GM19397 (cell line): ENCODE measurements at regions not wholly inside any gene's neighbourhood (a gene's known extent, or its start where the extent isn't known, plus 50 kb on each side); places are given as distances from the start of the nearest gene placed in this dataset.
"Not testable (repeated sequence)": the region's sequence is repeated elsewhere in the genome, so short reads cannot be mapped to it uniquely, and the experiment has no call there.

Experiments
- ATAC-seq: cut with Tn5 transposase; IDR thresholded peaks from one replicate; pipeline ENCODE4 v1.9.1; 2021; ENCODE audit warnings: mild to moderate bottlenecking, moderate library complexity; ENCODE audit not compliant: unreplicated experiment

GRCh38 chr4:117135634-117136354, 50.4 kb upstream of the TRAM1L1 start:
- ATAC-seq = no peak

DNA sequence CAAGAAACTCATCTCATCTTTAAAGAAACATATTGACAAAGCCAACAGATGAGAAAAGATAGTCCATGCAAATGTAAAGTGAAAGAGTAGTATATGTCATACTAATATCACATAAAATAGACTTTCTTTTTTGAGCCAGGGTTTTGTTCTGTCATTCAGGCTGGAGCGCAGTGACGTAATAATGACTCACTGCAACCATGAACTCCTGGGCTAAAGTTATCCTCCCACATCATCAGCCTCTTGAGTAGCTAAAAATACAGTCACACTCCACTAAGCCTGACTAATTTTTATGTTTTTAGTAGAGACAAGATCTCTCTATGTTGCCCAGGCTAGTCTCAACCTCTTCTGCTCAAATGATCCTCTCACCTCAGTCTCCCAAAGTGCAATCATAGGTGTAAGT, 51.8 kb upstream of the TRAM1L1 start:
- ATAC-seq = no peak

DNA sequence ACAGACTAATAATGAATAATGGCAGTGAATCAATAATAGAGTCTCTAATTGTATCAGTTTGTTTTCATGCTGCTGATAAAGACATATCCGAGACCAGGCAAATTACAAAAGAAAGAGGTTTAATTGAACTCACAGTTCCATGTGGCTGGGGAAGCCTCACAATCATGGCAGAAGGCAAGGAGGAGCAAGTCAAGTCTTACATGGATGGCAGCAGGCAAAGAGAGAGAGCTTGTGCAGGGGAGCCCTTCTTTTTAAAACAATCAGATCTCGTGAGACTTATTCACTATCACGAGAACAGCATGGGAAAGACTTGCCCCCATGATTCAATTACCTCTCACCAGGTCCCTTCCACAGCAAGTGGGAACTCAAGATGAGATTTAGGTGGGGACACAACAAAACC, 53.4 kb upstream of the TRAM1L1 start:
- ATAC-seq = not testable (repeated sequence)

- no peak for ATAC-seq
These were observed 68.9 kb upstream of the TRAM1L1 start for GRCh38 chr4:117154251-117154650.

- no peak for ATAC-seq
These were observed 71.4 kb upstream of the TRAM1L1 start for GRCh38 chr4:117156806-117157205.

DNA sequence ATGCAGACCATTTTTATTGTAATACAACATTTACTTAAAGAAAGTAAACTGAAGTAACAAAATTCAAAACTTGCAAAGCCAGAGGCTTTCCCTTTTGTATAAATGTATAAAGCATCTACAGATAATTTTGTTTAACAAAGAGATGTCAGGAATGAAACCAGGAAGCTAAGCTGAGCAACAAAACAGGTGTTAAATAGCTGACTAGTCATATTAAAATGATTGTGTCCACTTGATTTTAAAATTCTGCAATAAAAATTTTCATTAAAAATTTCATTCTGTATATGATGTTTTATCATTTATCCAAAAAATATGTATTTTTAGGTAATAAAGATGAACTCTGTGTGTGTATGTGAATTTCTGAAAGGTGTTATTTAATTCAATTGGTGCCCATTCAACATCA, 72.0 kb upstream of the TRAM1L1 start:
- no peak for ATAC-seq

- no peak for ATAC-seq
These were observed 77.6 kb upstream of the TRAM1L1 start for GRCh38 chr4:117162976-117163375.

GRCh38 chr4:117164338-117164737, 79.0 kb upstream of the TRAM1L1 start:
- no peak for ATAC-seq

DNA sequence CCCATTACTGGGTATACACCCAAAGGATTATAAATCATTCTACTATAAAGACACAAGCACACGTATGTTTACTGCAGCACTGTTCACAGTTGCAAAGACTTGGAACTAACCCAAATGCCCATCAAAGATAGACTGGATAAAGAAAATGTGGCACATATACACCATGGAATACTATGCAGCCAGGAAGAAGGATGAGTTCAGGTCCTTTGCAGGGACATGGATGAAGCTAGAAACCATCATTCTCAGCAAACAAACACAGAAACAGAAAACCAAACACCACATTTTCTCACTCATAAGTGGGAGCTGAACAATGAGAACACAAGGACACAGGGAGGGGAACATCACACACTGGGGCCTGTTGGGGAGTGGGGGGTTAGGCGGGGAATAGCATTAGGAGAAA, 90.0 kb upstream of the TRAM1L1 start:
- ATAC-seq = not testable (repeated sequence)

- ATAC-seq = no peak
These were observed 117.9 kb upstream of the TRAM1L1 start for GRCh38 chr4:117203231-117203630.

GRCh38 chr4:117210551-117210950, 125.2 kb upstream of the TRAM1L1 start:
- no peak for ATAC-seq

GRCh38 chr4:117224256-117224655, 138.9 kb upstream of the TRAM1L1 start:
- ATAC-seq = no peak

GRCh38 chr4:117225471-117225870, 140.1 kb upstream of the TRAM1L1 start:
- ATAC-seq = no peak

DNA sequence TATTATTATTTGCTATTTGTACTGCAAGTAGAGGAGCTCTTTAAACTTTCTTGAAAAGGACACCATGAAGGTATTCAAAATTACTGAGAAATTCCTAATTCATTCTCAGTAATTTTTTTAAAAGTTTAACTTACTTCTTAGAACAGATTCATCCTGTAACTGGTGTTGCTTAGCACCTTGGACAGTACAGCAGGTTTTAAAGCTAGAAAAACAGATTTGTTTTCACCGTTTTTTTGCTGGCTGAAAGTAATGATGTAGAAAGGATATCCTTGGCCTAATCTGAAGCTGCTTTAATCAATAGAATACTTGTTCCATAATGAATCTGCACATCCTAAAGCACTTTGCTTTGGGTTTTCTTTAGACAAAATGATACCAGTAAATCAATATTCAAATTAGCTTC, 142.5 kb upstream of the TRAM1L1 start:
- ATAC-seq = no peak

DNA sequence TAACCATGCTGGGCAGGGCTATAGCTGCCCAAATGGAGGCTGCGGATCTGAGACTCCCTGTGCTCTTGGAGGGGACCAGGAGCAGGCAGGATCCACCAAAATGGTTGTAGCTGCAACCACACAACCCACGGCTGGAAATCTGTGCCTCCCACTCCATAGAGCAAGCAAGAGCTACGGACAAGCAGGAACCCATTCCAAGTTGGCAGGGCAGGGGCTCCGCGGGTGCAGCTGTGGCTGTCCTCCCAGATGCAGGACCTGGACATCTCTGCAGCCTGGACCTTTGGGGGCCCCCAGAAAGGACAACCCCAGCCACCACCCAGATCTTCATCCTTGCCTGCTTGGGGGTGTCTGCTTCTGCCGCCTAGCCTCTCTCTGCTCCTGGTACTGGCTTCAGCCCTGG, 154.1 kb upstream of the TRAM1L1 start:
- no peak for ATAC-seq

DNA sequence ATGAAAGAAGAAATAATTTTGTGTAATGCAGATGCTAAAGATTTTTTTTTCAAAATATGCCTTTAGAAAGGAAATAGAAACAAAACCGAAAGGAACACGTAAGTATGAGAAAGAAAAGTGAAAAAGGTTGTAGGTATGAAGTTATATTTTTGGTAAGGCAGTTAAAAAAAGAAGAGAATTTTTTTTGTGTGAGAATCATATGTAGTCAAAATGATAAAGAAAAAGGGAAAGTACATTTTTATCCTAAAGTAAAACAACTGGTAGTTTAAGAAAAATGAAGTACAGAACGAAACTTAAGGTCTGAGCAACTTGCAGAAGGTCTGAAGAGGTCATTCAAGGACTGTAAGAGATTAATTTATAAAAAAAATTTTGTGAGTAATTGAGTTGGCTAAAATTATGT, 164.0 kb upstream of the TRAM1L1 start:
- ATAC-seq = peak; percentile 86

GRCh38 chr4:117264072-117264471, 178.7 kb upstream of the TRAM1L1 start:
- ATAC-seq = no peak

DNA sequence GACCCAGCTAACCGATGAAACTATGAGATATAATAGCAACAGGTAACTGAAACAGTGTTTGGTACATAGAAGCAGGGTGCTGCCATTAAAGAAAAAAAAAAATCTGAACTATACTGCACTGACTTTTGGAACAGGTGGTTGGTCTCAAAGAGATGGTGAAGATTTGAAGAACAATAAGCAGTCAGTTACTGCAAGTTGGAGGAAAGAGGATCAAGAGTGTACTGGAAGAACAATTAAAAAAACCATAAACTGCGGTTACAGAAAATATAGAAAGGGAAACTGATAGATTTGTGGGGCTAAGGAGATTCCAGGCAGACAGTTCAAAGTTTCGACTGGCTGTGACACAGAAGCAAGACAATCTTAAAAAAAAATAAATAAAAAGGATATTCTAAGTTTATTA, 181.9 kb upstream of the TRAM1L1 start:
- no peak for ATAC-seq

DNA sequence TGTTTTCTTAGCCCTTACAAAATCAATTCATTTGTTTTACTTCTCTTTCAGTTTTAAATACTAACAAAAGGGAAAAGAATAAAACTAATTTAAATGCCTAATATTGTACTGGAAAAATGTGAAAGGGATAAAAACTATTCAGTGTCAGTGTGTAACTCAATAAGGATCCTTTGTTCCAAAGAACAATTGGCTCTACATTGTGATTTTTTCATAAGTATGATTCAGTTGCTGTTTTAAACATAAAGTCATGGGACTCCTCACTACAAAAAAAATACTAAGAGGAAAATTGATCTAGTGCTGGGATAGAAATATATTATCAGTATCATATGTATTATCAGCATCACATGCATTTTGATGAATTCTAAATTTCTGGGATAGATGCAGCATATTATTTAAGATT, 199.4 kb upstream of the TRAM1L1 start:
- ATAC-seq = no peak

GRCh38 chr4:117293784-117294183, 208.4 kb upstream of the TRAM1L1 start:
- no peak for ATAC-seq

DNA sequence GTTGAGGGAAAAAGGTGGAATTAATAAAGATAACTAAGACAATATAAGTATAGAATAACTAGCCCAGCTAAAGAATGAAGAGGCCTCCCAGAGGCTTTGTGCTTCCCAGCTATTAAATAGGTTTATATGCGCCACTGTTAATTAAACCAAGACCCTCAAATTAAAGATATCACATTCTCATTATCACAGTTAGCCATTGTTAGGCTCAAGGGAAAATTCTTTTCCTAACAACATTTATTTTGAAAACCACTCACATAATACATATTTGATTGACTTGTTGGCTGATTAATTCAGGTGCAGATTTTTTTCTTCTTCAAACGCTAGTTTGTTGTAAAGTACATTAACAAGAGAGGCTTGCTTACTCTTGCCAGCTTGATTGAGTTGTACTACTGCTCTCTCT, 216.8 kb upstream of the TRAM1L1 start:
- no peak for ATAC-seq

GRCh38 chr4:117311215-117311614, 225.8 kb upstream of the TRAM1L1 start:
- ATAC-seq = no peak

GRCh38 chr4:117311989-117312388, 226.6 kb upstream of the TRAM1L1 start:
- ATAC-seq = no peak
